Skeletal muscle tissue (tissue), 3 donors: ENCODE measurements at regions not wholly inside any gene's neighbourhood (a gene's known extent, or its start where the extent isn't known, plus 50 kb on each side); places are given as distances from the start of the nearest gene placed in this dataset.

Experiments used
- H3K27ac ChIP-seq: one replicate; pipeline ENCODE4 v1.7.0; 2013; ENCODE audit warnings: mild to moderate bottlenecking, low read depth, low read length, inconsistent platforms
- H3K27me3 ChIP-seq, 3 donors: one replicate each; pipeline ENCODE4 v1.7.0; 2013; ENCODE audit warnings: low read length in 3 of 3; ENCODE audit not compliant: control insufficient read depth in 3 of 3, insufficient read depth in 3 of 3
- H3K36me3 ChIP-seq, 3 donors: one replicate each; pipeline ENCODE4 v1.7.0; 2013; ENCODE audit warnings: low read length in 3 of 3; ENCODE audit not compliant: control insufficient read depth in 3 of 3, insufficient read depth in 3 of 3
- H3K4me1 ChIP-seq, 3 donors: one replicate each; pipeline ENCODE4 v1.7.0; 2013; ENCODE audit warnings: low read length in 3 of 3, mild to moderate bottlenecking in 3 of 3; ENCODE audit not compliant: control insufficient read depth in 3 of 3, insufficient read depth in 3 of 3
- H3K4me3 ChIP-seq, 3 donors: one replicate each; pipeline ENCODE4 v1.7.0; 2013; ENCODE audit warnings: low read length in 3 of 3
- H3K9ac ChIP-seq, 3 donors: one replicate each; pipeline ENCODE4 v1.7.0; 2013; ENCODE audit warnings: low read length in 3 of 3, mild to moderate bottlenecking in 3 of 3, moderate library complexity in 2 of 3, low read depth in 1 of 3
- H3K9me3 ChIP-seq, 3 donors: one replicate each; pipeline ENCODE4 v1.7.0; 2013; ENCODE audit warnings: low read length in 3 of 3; ENCODE audit not compliant: control insufficient read depth in 3 of 3
- donor health status: Osteomylitis.

DNA sequence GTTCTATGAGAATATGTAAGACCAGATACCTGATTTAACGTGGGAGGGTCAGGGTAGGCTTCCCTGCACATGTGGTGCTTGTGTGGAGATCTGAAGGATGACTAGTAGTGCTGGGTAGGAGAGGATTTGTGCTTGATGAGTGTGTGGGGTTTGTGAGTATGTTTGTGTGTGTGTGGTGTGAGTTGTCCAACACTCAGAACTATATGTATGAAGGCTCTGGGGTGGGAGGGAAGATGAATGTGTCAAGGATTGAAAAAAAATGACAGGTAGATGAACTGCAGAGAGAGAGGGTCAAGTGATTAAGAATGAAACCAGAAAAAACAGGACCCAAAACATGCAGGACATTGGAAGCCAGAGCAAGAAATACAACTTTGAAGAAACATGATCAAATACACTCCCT, 154.6 kb upstream of the NR3C1 start:
- H3K27ac ChIP-seq, result no peak overlapping the region
- H3K9ac ChIP-seq, result no peak overlapping the region
- H3K36me3 ChIP-seq, result no peaks in the 10 kb centered on the region
- H3K4me1 ChIP-seq, result peaks cover 5 to 20% (median 11%) of the 10 kb centered on the region in 3 donors
- H3K9me3 ChIP-seq, result no peaks in the 10 kb centered on the region
- H3K27me3 ChIP-seq, result no peaks in the 10 kb centered on the region
- no peak overlapping the region for H3K4me3 ChIP-seq

DNA sequence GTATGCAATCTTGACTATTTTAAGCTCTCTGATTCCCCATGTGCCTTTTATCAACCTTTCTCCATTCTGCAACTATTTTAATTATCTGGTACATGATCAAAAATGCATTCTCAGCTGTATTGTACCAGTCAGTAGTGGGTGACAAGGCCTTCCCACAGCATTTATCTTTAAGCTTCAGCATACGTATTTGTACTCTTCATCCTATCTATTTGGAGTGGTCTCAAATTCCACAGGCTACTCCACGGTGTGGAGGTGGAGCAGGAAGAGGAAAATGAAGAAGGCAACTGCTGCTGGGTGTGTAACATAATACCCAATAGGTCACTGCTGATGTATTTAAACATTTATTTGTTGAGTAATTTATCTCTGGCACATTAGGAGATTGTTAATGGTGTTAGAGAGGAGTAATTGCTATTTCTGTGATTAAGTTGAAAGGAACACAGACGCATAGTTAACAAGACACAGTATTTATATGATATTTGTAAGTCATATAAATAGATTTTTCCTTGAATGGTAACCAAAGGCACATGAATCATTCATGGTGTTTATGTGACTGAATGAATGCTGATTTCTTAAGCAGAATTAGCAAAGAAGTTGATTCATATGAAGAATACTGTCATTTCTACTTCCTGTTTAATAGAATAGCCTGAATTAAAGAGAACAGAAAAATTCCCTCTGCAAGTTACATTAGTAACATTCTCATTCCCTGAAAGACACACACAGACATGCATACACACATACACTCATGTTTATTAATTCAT, 153.8 kb upstream of the NR3C1 start:
- peaks cover 5 to 20% (median 11%) of the 10 kb centered on the region in 3 donors for H3K4me1 ChIP-seq
- peak overlapping the region; percentile 7 for H3K27ac ChIP-seq
- no peaks in the 10 kb centered on the region for H3K36me3 ChIP-seq
- H3K4me3 ChIP-seq, result no peak overlapping the region
- no peaks in the 10 kb centered on the region for H3K27me3 ChIP-seq
- H3K9me3 ChIP-seq, result no peaks in the 10 kb centered on the region
- H3K9ac ChIP-seq, result no peak overlapping the region

DNA sequence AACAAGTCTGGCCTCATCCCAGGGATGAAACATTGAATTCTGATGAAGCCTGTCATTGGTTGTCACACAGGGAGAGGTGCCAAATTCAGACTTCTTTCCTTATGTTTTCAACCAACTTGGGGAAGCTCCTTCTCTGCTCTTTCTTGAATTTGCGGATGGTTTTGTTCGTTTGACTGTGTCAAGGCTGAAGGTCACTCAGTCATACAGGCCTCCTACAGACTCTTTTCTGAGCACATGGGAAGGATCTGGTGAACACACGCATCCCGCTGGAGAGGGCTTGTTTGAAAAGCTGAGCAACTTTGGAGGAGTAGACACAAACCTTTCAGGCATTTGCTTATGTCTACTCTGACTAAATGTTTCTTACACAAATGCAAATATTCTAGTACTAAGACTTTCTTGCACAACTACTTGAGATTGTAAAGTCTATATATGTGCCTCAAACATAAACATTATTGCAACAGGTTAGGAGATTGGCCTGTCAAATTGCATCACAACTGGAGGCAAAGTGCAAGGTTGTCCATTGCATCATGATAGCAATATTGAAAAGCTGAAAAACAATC, 151.5 kb upstream of the NR3C1 start:
- no peak overlapping the region for H3K9ac ChIP-seq
- no peaks in the 10 kb centered on the region for H3K9me3 ChIP-seq
- no peaks in the 10 kb centered on the region for H3K36me3 ChIP-seq
- H3K27me3 ChIP-seq, result no peaks in the 10 kb centered on the region
- no peak overlapping the region for H3K4me3 ChIP-seq
- H3K27ac ChIP-seq, result no peak overlapping the region
- peaks cover 5 to 20% (median 11%) of the 10 kb centered on the region in 3 donors for H3K4me1 ChIP-seq

DNA sequence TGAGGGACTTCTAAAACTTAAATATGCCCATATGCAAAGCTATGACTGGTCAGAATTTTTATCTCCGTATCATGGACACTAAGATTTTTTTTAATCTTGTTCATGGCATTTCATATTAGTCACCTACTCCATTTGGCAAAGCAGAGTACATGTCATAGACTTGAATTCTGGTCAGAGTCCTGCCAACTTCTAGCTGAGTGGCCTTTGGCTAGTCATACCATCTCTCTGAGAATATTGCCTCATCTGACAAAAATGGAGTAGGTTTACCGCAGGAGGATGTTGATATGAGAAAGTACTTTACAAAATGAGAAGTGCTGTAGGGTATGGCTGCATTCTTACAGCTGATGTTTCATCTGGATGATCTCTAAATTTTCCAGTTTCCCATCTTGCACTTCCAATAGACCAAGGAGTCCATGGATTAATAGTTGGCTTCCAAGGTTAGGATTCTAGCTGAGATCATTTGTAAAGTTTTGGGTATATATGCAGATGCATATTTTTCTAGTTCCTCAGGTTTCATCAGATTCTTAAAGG, 150.8 kb upstream of the NR3C1 start:
- no peak overlapping the region for H3K9ac ChIP-seq
- H3K4me3 ChIP-seq, result no peak overlapping the region
- H3K4me1 ChIP-seq, result peaks cover 5 to 20% (median 9%) of the 10 kb centered on the region in 3 donors
- H3K36me3 ChIP-seq, result no peaks in the 10 kb centered on the region
- no peak overlapping the region for H3K27ac ChIP-seq
- H3K9me3 ChIP-seq, result no peaks in the 10 kb centered on the region
- no peaks in the 10 kb centered on the region for H3K27me3 ChIP-seq

DNA sequence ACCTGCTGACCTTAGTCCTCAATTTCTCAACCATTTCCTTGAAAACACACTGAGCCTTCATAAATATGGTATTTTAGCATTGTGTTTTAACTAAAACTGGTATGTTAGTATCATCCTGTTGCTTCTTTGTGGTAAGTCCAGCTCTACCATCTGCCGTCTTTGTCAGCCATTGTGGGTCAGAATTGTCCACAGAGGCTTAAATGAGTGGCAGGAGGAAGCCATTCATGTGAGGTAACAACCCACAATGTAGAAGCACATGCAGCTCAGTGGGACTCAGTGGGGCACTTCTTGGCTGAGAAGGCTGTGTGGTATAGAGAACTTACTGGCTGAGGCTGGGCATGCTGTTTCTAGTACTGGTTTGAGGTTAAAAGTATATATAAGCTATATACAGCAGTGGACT, 149.2 kb upstream of the NR3C1 start:
- Histone ChIP-seq H3K36me3 (no peaks in the 10 kb centered on the region), H3K9me3 (no peaks in the 10 kb centered on the region), H3K9ac (no peak overlapping the region), H3K4me3 (no peak overlapping the region), H3K4me1 (peaks cover 5 to 20% (median 9%) of the 10 kb centered on the region in 3 donors), H3K27me3 (no peaks in the 10 kb centered on the region), H3K27ac (no peak overlapping the region)

DNA sequence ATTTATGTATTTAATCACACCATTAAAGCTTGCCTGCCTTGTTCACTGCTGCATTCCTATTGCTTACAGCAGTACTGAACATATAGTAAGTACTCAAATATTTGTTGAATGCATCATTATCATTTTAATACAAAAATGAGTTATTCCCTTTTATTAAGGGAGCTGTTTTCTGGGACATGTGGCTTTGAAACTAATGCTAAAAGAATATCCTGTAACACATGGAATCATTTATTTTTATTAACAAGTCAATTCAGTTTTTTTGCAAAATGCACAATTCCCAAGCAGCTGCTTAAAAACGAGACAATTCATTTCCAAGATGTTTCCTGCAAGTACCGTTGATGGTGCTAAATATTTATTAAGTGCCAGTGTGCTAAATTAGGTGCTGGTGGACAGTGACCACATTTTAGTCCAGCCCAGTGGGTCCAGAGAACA, 148.3 kb upstream of the NR3C1 start:
- Histone ChIP-seq H3K9me3 (no peaks in the 10 kb centered on the region), H3K36me3 (no peaks in the 10 kb centered on the region), H3K4me3 (no peak overlapping the region), H3K27me3 (no peaks in the 10 kb centered on the region), H3K4me1 (peaks cover under 1 to 12% (median 2%) of the 10 kb centered on the region in 3 donors), H3K9ac (no peak overlapping the region), H3K27ac (no peak overlapping the region)

DNA sequence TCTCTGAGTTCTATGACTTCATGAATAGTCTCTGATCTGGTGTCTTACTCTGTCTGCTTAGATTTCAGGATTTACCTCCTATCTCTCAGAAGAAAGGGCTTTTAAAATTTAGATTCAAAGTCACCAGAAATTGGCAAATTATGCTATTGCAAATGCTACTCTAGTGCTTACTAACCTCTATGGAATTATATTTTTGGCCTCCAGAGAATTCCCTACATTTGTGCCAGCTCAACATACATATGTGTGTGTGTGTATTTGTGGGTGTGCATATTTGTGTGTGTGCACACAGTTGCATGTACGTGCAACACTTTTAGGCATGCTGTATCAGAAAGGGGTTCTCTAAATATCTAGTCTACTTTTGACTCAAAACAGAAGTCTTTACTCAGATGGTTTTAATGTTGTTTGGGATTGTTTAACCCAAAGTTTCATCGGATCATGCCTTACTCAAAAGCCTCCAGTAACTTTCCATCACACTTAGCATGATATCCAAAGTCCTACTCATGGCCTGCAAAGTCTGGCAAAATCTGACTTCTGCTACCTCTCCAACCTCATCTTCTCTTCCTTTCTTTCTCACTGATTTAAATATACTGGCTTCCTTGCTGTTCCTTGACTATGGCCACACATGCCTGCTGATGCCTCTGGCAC, 147.6 kb upstream of the NR3C1 start:
- Histone ChIP-seq H3K4me1 (peaks cover 0 to 9% (median 0%) of the 10 kb centered on the region in 3 donors), H3K4me3 (no peak overlapping the region), H3K9ac (no peak overlapping the region), H3K27ac (no peak overlapping the region), H3K36me3 (no peaks in the 10 kb centered on the region), H3K9me3 (no peaks in the 10 kb centered on the region), H3K27me3 (no peaks in the 10 kb centered on the region)

DNA sequence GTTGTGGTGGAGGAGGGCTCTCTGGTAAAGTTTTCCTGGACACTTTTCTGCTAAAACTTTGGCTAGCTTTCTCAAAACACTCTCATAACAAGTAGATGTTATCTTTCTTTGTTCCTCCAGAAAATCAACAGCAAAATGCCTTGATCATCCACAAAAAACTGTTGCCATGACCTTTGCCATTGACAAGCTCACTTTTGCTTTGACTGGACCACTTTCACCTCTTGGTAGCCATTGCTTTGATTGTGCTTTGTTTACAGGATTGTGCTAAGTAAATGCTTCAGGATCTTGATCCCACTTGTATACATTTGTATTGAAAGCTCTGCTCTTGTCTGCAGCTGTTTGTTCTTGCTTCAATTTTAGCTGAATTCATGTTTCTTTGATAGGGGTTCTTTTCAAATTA, 143.9 kb upstream of the NR3C1 start:
- Histone ChIP-seq H3K9ac (no peak overlapping the region), H3K9me3 (no peaks in the 10 kb centered on the region), H3K4me3 (no peak overlapping the region), H3K36me3 (no peaks in the 10 kb centered on the region), H3K4me1 (peaks cover 0 to 4% (median 2%) of the 10 kb centered on the region in 3 donors), H3K27ac (no peak overlapping the region), H3K27me3 (no peaks in the 10 kb centered on the region)

DNA sequence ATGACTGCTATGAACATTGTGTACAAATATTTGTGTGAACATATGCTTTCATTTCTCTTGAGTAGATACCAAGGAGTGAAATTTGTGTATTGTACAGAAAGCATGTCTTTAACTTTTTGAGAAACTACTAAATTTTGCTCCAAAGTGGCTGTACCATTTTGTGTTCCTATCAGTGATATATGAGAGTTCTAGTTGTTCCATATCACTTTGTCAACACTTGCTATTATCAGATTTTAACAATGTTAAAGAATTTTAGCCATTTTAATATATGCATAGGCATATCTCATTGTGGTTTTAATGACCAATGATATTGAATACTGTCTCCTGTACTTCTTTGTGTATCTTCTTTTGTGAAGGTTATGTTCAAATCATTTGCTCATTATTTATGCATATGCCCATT, 142.9 kb upstream of the NR3C1 start:
- Histone ChIP-seq H3K9ac (no peak overlapping the region), H3K36me3 (no peaks in the 10 kb centered on the region), H3K27me3 (no peaks in the 10 kb centered on the region), H3K9me3 (no peaks in the 10 kb centered on the region), H3K4me3 (no peak overlapping the region), H3K4me1 (peaks cover 0 to 9% (median 6%) of the 10 kb centered on the region in 3 donors), H3K27ac (no peak overlapping the region)

DNA sequence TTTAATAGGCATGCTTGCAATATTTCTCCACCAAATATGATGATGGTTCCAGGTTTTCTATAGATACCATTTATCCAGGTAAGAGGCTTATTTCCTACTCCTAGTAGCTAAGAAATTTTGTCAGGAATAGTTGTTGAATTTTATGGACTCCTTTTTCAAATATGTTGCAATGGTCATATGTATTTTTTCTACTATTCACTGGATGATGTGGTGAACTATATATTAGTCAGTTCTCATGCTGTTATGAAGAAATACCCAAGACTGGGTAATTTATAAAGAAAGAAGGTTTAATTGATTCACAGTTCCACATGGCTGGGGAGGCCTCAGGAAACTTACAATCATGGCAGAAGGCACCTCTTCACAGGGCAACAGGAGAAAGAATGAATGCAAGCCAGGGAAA, 141.1 kb upstream of the NR3C1 start:
- Histone ChIP-seq H3K4me1 (peaks cover 0 to 9% (median 6%) of the 10 kb centered on the region in 3 donors), H3K27me3 (no peaks in the 10 kb centered on the region), H3K9me3 (no peaks in the 10 kb centered on the region), H3K9ac (no peak overlapping the region), H3K27ac (no peak overlapping the region), H3K4me3 (no peak overlapping the region), H3K36me3 (no peaks in the 10 kb centered on the region)
